ENCODE measurements at regions not wholly inside any gene's neighbourhood (a gene's known extent, or its start where the extent isn't known, plus 50 kb on each side); places are given as distances from the start of the nearest gene placed in this dataset.

DNA sequence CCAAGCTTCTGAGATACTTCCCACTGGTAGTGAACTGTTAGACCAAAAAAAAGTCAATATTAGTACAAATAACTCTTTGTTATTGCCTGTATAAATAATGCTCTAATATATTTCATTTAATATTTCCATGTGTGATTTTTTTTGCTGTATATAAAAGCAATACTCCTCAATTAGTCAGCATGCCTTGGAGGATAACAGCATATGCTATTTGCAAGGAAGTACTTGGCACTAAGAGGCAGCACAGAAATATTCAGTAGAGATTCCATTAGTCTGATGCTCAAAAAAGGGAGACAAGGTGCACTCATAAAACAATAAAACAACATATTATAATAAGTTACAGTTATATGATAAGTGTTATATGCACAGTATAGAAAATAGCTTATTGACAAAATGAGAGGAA is 296.6 kb upstream of the MPDZ start:
- no peak for TF ChIP-seq CREB1 (IDR thresholded peaks at IDR 0.05; ENCODE audit: low read depth)
- no peak for TF ChIP-seq TEAD4 (IDR thresholded peaks at IDR 0.05)
- no peak for TF ChIP-seq MAX (IDR thresholded peaks at IDR 0.05)
- TF ChIP-seq CEBPB (IDR thresholded peaks at IDR 0.05), result no peak
- no peak for TF ChIP-seq EP300 (IDR thresholded peaks at IDR 0.05; ENCODE audit: borderline replicate concordance)
- no peak for TF ChIP-seq TAF1 (IDR thresholded peaks at IDR 0.05; ENCODE audit: low read depth)
- TF ChIP-seq, protein P1, sequence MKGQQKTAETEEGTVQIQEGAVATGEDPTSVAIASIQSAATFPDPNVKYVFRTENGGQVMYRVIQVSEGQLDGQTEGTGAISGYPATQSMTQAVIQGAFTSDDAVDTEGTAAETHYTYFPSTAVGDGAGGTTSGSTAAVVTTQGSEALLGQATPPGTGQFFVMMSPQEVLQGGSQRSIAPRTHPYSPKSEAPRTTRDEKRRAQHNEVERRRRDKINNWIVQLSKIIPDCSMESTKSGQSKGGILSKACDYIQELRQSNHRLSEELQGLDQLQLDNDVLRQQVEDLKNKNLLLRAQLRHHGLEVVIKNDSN (IDR thresholded peaks at IDR 0.05), result no peak
- no peak for TF ChIP-seq REST (IDR thresholded peaks at IDR 0.05; ENCODE audit: low read depth)
- TF ChIP-seq NFIC (IDR thresholded peaks at IDR 0.05), result no peak

DNA sequence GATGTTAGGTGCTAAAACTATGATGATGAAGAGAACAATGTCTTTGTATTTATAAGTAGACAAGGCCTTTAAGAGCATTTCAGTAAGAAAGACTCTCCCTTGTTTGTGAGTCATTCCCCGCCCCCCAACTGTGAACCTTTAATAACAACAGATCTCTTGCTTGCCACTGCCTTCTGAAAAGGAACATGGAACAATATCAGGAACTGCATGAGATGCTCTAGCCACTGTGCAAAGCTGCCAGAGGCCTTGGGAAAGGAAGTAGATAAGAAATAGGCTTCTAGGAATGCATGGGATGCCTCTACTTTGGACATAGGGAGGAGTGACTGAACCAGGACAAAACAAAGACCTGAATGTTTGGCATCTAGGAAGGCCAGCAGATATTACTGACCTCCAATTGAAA is 296.1 kb upstream of the MPDZ start:
- TF ChIP-seq TEAD4 (IDR thresholded peaks at IDR 0.05) (no peak), EP300 (IDR thresholded peaks at IDR 0.05; ENCODE audit: borderline replicate concordance) (no peak)

DNA sequence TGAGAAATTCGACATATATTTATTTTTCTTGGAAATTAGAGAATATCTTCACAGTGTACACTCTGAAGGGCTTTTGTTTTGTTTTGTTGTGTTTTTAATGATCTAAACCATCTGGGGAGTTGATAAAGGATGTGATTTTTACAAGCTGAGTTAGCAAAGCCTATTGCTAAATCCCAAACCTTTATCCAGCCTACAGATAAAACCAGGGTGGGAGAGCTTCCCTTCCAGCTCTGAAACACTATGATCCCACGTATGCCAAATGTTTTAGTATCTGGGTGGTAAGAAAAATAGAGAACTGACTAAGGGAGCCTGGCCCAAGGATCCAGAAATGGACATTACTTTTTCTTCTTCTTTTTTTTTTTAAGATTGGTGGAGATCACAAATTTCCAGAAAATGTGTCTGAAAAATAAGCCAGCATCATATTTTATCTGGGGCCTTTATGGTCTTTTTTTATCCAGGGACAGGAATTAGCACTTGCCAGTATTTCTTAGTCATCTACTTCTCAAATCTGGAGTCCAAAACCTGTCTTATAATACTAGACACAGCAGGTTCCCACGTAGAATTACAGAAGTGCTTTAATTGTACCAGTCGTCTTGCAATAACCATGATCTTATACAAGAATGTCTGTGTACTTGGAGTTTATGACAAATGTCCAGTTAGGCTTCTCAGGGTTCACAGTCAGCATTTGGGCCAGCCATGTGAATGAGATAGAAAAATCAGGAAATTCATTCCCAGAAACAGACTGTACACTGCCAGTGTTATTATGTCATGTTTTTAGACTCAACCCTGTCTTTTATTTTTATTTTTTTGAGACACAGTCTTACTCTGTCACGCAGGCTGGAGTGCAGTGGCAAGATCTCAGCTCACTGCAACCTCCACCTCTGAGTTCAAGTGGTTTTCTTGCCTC is 290.8 kb upstream of the MPDZ start:
- no peak for TF ChIP-seq CREB1 (IDR thresholded peaks at IDR 0.05; ENCODE audit: low read depth)
- TF ChIP-seq YY1 (IDR thresholded peaks at IDR 0.05; ENCODE audit: low read depth), result no peak
- TF ChIP-seq TAF1 (IDR thresholded peaks at IDR 0.05; ENCODE audit: low read depth), result no peak
- TF ChIP-seq EGR1 (IDR thresholded peaks at IDR 0.05), result no peak
- no peak for TF ChIP-seq CEBPB (IDR thresholded peaks at IDR 0.05)
- no peak for TF ChIP-seq RAD21 (IDR thresholded peaks at IDR 0.05; ENCODE audit: low read depth)
- no peak for TF ChIP-seq EP300 (IDR thresholded peaks at IDR 0.05; ENCODE audit: borderline replicate concordance)
- no peak for TF ChIP-seq ZBTB7A (IDR thresholded peaks at IDR 0.05; ENCODE audit: low read depth)
- TF ChIP-seq MAX (IDR thresholded peaks at IDR 0.05), result no peak
- no peak for TF ChIP-seq REST (IDR thresholded peaks at IDR 0.05; ENCODE audit: low read depth)
- no peak for TF ChIP-seq TEAD4 (IDR thresholded peaks at IDR 0.05)
- TF ChIP-seq TCF12 (IDR thresholded peaks at IDR 0.05; ENCODE audit: low read depth), result no peak
- no peak for TF ChIP-seq NFIC (IDR thresholded peaks at IDR 0.05)
- TF ChIP-seq FOXM1 (IDR thresholded peaks at IDR 0.05; ENCODE audit: borderline replicate concordance, low read depth), result no peak
- TF ChIP-seq, protein P1 (IDR thresholded peaks at IDR 0.05), result no peak

- TF ChIP-seq REST (IDR thresholded peaks at IDR 0.05; ENCODE audit: low read depth) (no peak), ZBTB7A (IDR thresholded peaks at IDR 0.05; ENCODE audit: low read depth) (no peak), RAD21 (IDR thresholded peaks at IDR 0.05; ENCODE audit: low read depth) (no peak), TAF1 (IDR thresholded peaks at IDR 0.05; ENCODE audit: low read depth) (no peak), TEAD4 (IDR thresholded peaks at IDR 0.05) (no peak), CEBPB (IDR thresholded peaks at IDR 0.05) (no peak), TCF12 (IDR thresholded peaks at IDR 0.05; ENCODE audit: low read depth) (no peak), EP300 (IDR thresholded peaks at IDR 0.05; ENCODE audit: borderline replicate concordance) (no peak), YY1 (IDR thresholded peaks at IDR 0.05; ENCODE audit: low read depth) (no peak)
These were observed 290.1 kb upstream of the MPDZ start for GRCh38 chr9:13569602-13570067.
